Ishikawa (cell line): ENCODE measurements at regions not wholly inside any gene's neighbourhood (a gene's known extent, or its start where the extent isn't known, plus 50 kb on each side); places are given as distances from the start of the nearest gene placed in this dataset.

Experiments
- CEBPB ChIP-seq: IDR thresholded peaks from 2 replicates; pipeline ENCODE4 v1.6.1; 2012
- CREB1 ChIP-seq: IDR thresholded peaks from 2 replicates; pipeline ENCODE4 v1.6.1; 2012; ENCODE audit warnings: low read depth
- EGR1 ChIP-seq: IDR thresholded peaks from 2 replicates; pipeline ENCODE4 v1.6.1; 2012
- EP300 ChIP-seq: IDR thresholded peaks from 2 replicates; pipeline ENCODE4 v1.6.1; 2012; ENCODE audit warnings: borderline replicate concordance
- FOXM1 ChIP-seq: IDR thresholded peaks from 2 replicates; pipeline ENCODE4 v1.6.1; 2012; ENCODE audit warnings: low read depth, borderline replicate concordance
- MAX ChIP-seq: IDR thresholded peaks from 2 replicates; pipeline ENCODE4 v1.6.1; 2012
- NFIC ChIP-seq: IDR thresholded peaks from 2 replicates; pipeline ENCODE4 v1.6.1; 2012
- RAD21 ChIP-seq: IDR thresholded peaks from 2 replicates; pipeline ENCODE4 v1.6.1; 2012; ENCODE audit warnings: low read depth
- REST ChIP-seq: IDR thresholded peaks from 2 replicates; pipeline ENCODE4 v1.6.1; 2012; ENCODE audit warnings: low read depth, mild to moderate bottlenecking
- TAF1 ChIP-seq: IDR thresholded peaks from 2 replicates; pipeline ENCODE4 v1.6.1; 2012; ENCODE audit warnings: low read depth, mild to moderate bottlenecking
- TCF12 ChIP-seq: IDR thresholded peaks from 2 replicates; pipeline ENCODE4 v1.6.1; 2012; ENCODE audit warnings: low read depth
- TEAD4 ChIP-seq: IDR thresholded peaks from 2 replicates; pipeline ENCODE4 v1.6.1; 2012
- USF1 ChIP-seq: IDR thresholded peaks from 2 replicates; pipeline ENCODE4 v1.6.1; 2012
- YY1 ChIP-seq: IDR thresholded peaks from 2 replicates; pipeline ENCODE4 v1.6.1; 2012; ENCODE audit warnings: low read depth
- ZBTB7A ChIP-seq: IDR thresholded peaks from 2 replicates; pipeline ENCODE4 v1.6.1; 2012; ENCODE audit warnings: low read depth

GRCh38 chr2:379778-380177 lies 91.9 kb upstream of the ALKAL2 start:
- TF ChIP-seq MAX (no peak), TEAD4 (no peak), EP300 (no peak), EGR1 (no peak), FOXM1 (no peak)

- TF ChIP-seq MAX, result no peak
- no peak for TF ChIP-seq EP300
- TF ChIP-seq TCF12, result no peak
- no peak for TF ChIP-seq USF1
- TF ChIP-seq CREB1, result no peak
- TF ChIP-seq NFIC, result no peak
- no peak for TF ChIP-seq TEAD4
- no peak for TF ChIP-seq FOXM1
- TF ChIP-seq RAD21, result no peak
- no peak for TF ChIP-seq TAF1
- TF ChIP-seq REST, result no peak
- TF ChIP-seq YY1, result no peak
These were observed 90.5 kb upstream of the ALKAL2 start for GRCh38 chr2:378364-378763.

GRCh38 chr2:377414-377813 lies 89.5 kb upstream of the ALKAL2 start:
- no peak for TF ChIP-seq REST
- TF ChIP-seq YY1, result no peak
- TF ChIP-seq NFIC, result no peak
- TF ChIP-seq USF1, result no peak
- TF ChIP-seq TEAD4, result no peak
- no peak for TF ChIP-seq TCF12
- TF ChIP-seq CREB1, result no peak
- TF ChIP-seq RAD21, result no peak
- TF ChIP-seq MAX, result no peak
- no peak for TF ChIP-seq ZBTB7A
- TF ChIP-seq EP300, result no peak

- TF ChIP-seq MAX (no peak), NFIC (no peak), TEAD4 (no peak), TAF1 (no peak), EGR1 (no peak), FOXM1 (no peak), REST (no peak), TCF12 (no peak), EP300 (no peak), CREB1 (no peak), ZBTB7A (no peak), CEBPB (no peak)
These were observed 88.0 kb upstream of the ALKAL2 start for GRCh38 chr2:375956-376307.
